Activated naive CD8-positive, alpha-beta T cell treated with anti-CD3 and anti-CD28 coated beads, Interleukin-2, amount 10 ng/mL, durations not matched to agents 7 days and 5 days (primary cell): ENCODE measurements at regions not wholly inside any gene's neighbourhood (a gene's known extent, or its start where the extent isn't known, plus 50 kb on each side); places are given as distances from the start of the nearest gene placed in this dataset.
"Not testable (repeated sequence)": the region's sequence is repeated elsewhere in the genome, so short reads cannot be mapped to it uniquely, and the experiment has no call there.

ENCODE experiments used
- ATAC-seq: fragments of 150-1000 bp; cut with Tn5 transposase; one replicate; pipeline ENCODE4 v1.10.0; 2021; ENCODE audit warnings: low read depth, moderate library complexity
- POLR2A ChIA-PET: fragments of 350-600 bp; sonication (Branson Sonifier 250); formaldehyde crosslinking; loops from one replicate; lab custom pipeline; 2021; ENCODE audit warnings: antibody characterized with exemption; lab: Charles Lee
- DNase-seq: peaks from one replicate; pipeline ENCODE4 v3.0.0; 2021
- H3K27ac Mint-ChIP-seq: one replicate; pipeline ENCODE4 v1.8.0; 2022; ENCODE audit warnings: mild to moderate bottlenecking, mixed read lengths
- H3K27me3 Mint-ChIP-seq: one replicate; pipeline ENCODE4 v1.8.0; 2022; ENCODE audit warnings: mild to moderate bottlenecking, moderate library complexity, mixed read lengths
- H3K36me3 Mint-ChIP-seq: one replicate; pipeline ENCODE4 v1.8.0; 2021; ENCODE audit warnings: mild to moderate bottlenecking, mixed read lengths
- H3K4me1 Mint-ChIP-seq: one replicate; pipeline ENCODE4 v1.8.0; 2021; ENCODE audit warnings: mixed read lengths
- H3K4me3 Mint-ChIP-seq: one replicate; pipeline ENCODE4 v1.8.0; 2022; ENCODE audit warnings: mild to moderate bottlenecking, moderate library complexity, mixed read lengths
- H3K9me3 Mint-ChIP-seq: one replicate; pipeline ENCODE4 v1.8.0; 2021; ENCODE audit warnings: mixed read lengths

- peaks cover 12% of the 10 kb centered on the region for H3K27me3 Mint-ChIP-seq
- DNase-seq (no peak), ATAC-seq (no peak)
- POLR2A ChIA-PET: no interaction called here
- H3K4me1 Mint-ChIP-seq: no peaks in the 10 kb centered on the region
- H3K9me3 Mint-ChIP-seq: peaks cover 3% of the 10 kb centered on the region
- H3K27ac Mint-ChIP-seq: no peak overlapping the region
- H3K36me3 Mint-ChIP-seq: no peaks in the 10 kb centered on the region
- H3K4me3 Mint-ChIP-seq: no peak overlapping the region
Observed at GRCh38 chr5:112569596-112569995, 150.5 kb upstream of the EPB41L4A start.

- H3K4me1 Mint-ChIP-seq: no peaks in the 10 kb centered on the region
- DNase-seq (no peak), ATAC-seq (no peak)
- POLR2A ChIA-PET: no interaction called here
- no peak overlapping the region for H3K4me3 Mint-ChIP-seq
- H3K27ac Mint-ChIP-seq: no peak overlapping the region
- no peaks in the 10 kb centered on the region for H3K36me3 Mint-ChIP-seq
- H3K27me3 Mint-ChIP-seq: peaks cover 9% of the 10 kb centered on the region
- H3K9me3 Mint-ChIP-seq: no peaks in the 10 kb centered on the region
Observed at GRCh38 chr5:112570708-112571444, 151.8 kb upstream of the EPB41L4A start.

- no peaks in the 10 kb centered on the region for H3K9me3 Mint-ChIP-seq
- no peak overlapping the region for H3K4me3 Mint-ChIP-seq
- no peak overlapping the region for H3K27ac Mint-ChIP-seq
- POLR2A ChIA-PET: no interaction called here
- no peaks in the 10 kb centered on the region for H3K4me1 Mint-ChIP-seq
- DNase-seq (no peak), ATAC-seq (no peak)
- peaks cover 6% of the 10 kb centered on the region for H3K27me3 Mint-ChIP-seq
- H3K36me3 Mint-ChIP-seq: no peaks in the 10 kb centered on the region
Observed at GRCh38 chr5:112573441-112573840, 154.4 kb upstream of the EPB41L4A start.

GRCh38 chr5:112574536-112574935, 155.5 kb upstream of the EPB41L4A start:
- H3K27me3 Mint-ChIP-seq: peaks cover 6% of the 10 kb centered on the region
- DNase-seq (no peak), ATAC-seq (no peak)
- POLR2A ChIA-PET: no interaction called here
- H3K9me3 Mint-ChIP-seq: no peaks in the 10 kb centered on the region
- no peaks in the 10 kb centered on the region for H3K36me3 Mint-ChIP-seq
- no peaks in the 10 kb centered on the region for H3K4me1 Mint-ChIP-seq
- H3K27ac Mint-ChIP-seq: no peak overlapping the region
- H3K4me3 Mint-ChIP-seq: no peak overlapping the region

DNA sequence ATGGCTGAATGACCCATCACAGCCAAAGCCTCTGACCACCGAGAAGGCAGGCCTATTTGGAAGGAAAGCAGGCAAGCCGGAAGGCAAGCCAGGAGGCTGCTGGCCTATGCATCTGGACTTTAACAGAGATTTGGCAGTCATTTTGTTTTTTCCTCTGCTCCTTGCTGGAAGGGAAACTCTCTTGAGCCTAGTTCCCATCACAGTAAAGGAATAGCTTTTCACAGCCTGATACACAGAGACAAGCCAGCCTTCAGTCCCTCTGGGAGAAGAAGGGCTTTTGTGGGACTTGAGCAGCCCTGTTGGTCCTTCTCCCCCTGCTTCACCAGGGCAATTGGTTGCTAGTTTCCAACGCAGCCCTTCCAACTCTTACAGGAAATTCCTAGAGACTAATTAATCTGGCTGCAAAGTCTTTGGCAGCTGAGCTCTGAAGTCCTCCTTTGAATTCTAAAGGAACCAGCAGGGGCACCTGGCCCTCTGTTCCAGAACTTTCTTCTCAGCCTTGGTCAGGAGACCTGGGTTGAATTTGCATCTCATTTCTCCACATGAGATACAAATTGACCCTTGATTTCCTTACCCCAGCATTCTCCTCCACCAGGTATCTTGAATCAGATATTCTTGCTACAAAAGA, 157.3 kb upstream of the EPB41L4A start:
- POLR2A ChIA-PET: no interaction called here
- DNase-seq (no peak), ATAC-seq (no peak)
- Mint-ChIP-seq H3K9me3 (no peaks in the 10 kb centered on the region), H3K27ac (no peak overlapping the region), H3K36me3 (no peaks in the 10 kb centered on the region), H3K27me3 (peaks cover 6% of the 10 kb centered on the region), H3K4me3 (no peak overlapping the region), H3K4me1 (no peaks in the 10 kb centered on the region)

GRCh38 chr5:112579599-112580170, 158.0 kb upstream of the APC start:
- Mint-ChIP-seq H3K4me3 (no peak overlapping the region), H3K36me3 (no peaks in the 10 kb centered on the region), H3K9me3 (no peaks in the 10 kb centered on the region), H3K27me3 (no peaks in the 10 kb centered on the region), H3K4me1 (no peaks in the 10 kb centered on the region), H3K27ac (no peak overlapping the region)
- ATAC-seq (no peak), DNase-seq (no peak)
- POLR2A ChIA-PET: no interaction called here

- Mint-ChIP-seq H3K9me3 (no peaks in the 10 kb centered on the region), H3K4me3 (no peak overlapping the region), H3K36me3 (no peaks in the 10 kb centered on the region), H3K27ac (no peak overlapping the region), H3K4me1 (no peaks in the 10 kb centered on the region), H3K27me3 (no peaks in the 10 kb centered on the region)
- POLR2A ChIA-PET: no interaction called here
- no peak for ATAC-seq
- no peak for DNase-seq
Observed at GRCh38 chr5:112581811-112582320, 155.8 kb upstream of the APC start.

- Mint-ChIP-seq H3K4me1 (no peaks in the 10 kb centered on the region), H3K36me3 (no peaks in the 10 kb centered on the region), H3K27ac (no peak overlapping the region), H3K4me3 (no peak overlapping the region), H3K9me3 (no peaks in the 10 kb centered on the region), H3K27me3 (peaks cover 2% of the 10 kb centered on the region)
- DNase-seq: no peak
- ATAC-seq: no peak
- POLR2A ChIA-PET: no interaction called here
Observed at GRCh38 chr5:112583166-112583565, 154.5 kb upstream of the APC start.

GRCh38 chr5:112584781-112585180, 152.9 kb upstream of the APC start:
- Mint-ChIP-seq H3K4me3 (no peak overlapping the region), H3K27ac (no peak overlapping the region), H3K9me3 (no peaks in the 10 kb centered on the region), H3K27me3 (peaks cover 2% of the 10 kb centered on the region), H3K36me3 (no peaks in the 10 kb centered on the region), H3K4me1 (no peaks in the 10 kb centered on the region)
- POLR2A ChIA-PET: no interaction called here
- DNase-seq (no peak), ATAC-seq (no peak)

DNA sequence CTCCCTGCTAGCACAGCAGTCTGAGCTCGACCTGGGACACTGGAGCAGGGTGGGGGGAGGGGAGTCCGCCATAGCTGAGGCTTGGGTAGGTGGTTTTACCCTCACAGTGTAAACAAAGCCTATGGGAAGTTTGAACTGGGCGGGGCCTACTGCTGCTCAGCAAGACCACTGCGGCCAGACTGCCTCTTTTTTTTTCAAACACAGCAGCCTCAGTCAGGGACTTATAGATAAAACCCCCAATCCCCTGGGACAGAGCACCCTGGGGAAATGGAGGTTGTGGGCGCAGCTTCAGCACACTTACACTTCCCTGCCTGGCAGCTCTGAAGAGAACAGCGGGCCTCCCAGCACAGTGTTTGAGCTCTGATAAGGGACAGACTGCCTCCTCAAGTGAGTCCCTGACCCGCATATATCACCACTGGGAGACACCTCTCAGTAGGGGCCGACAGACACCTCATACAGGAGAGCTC, 151.1 kb upstream of the APC start:
- no peaks in the 10 kb centered on the region for H3K9me3 Mint-ChIP-seq
- POLR2A ChIA-PET: no interaction called here
- H3K4me3 Mint-ChIP-seq: no peak overlapping the region
- no peaks in the 10 kb centered on the region for H3K36me3 Mint-ChIP-seq
- peaks cover 4% of the 10 kb centered on the region for H3K27me3 Mint-ChIP-seq
- no peak overlapping the region for H3K27ac Mint-ChIP-seq
- ATAC-seq (no peak), DNase-seq (no peak)
- no peaks in the 10 kb centered on the region for H3K4me1 Mint-ChIP-seq

DNA sequence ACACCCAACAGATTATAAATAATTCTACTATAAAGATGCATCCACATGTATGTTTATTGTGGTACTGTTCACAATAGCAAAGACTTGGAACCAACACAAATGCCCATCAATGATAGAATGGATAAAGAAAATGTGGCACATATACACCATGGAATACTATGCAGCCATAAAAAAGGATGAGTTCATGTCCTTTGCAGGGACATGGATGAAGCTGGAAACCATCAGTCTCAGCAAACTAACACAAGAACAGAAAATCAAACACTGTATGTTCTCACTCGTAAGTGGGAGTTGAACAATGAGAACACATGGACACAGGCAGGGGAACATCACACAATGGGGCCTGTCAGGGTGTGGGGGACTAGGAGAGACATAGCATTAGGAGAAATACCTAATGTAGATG, 146.8 kb upstream of the APC start:
- H3K9me3 Mint-ChIP-seq, POLR2A ChIA-PET, ATAC-seq, H3K27ac Mint-ChIP-seq, H3K36me3 Mint-ChIP-seq, H3K27me3 Mint-ChIP-seq, H3K4me1 Mint-ChIP-seq, H3K4me3 Mint-ChIP-seq, DNase-seq: not testable (repeated sequence)

- POLR2A ChIA-PET: interaction anchor here (0.6 kb wide), 1 partner anchor 607 kb away, joined by 3 read pairs; no protein-coding TSS in a partner anchor
- DNase-seq: no peak
- Mint-ChIP-seq H3K27me3 (peaks cover 13% of the 10 kb centered on the region), H3K9me3 (no peaks in the 10 kb centered on the region), H3K27ac (no peak overlapping the region), H3K4me3 (no peak overlapping the region), H3K4me1 (no peaks in the 10 kb centered on the region), H3K36me3 (no peaks in the 10 kb centered on the region)
- no peak for ATAC-seq
Observed at GRCh38 chr5:112594095-112594850, 143.4 kb upstream of the APC start.

DNA sequence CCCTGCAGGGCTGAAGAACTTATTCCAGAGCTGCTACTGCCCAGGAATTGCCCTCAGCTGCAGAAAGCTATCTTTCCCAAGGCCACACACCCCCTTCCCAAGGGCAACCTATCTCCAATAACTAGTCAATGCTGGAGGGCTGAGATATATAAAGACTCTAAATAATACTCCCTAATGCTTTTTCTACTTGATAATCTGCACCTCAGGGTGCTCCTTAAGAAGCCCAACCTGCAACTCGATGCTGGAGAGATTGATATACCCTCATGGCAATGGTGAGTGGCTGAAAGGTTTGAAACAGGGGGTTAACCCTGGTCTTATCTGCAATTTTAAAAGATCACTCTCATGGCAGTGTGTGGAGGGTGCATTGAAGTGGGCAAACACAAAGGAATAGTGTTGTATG, 142.7 kb upstream of the APC start:
- H3K27ac Mint-ChIP-seq: no peak overlapping the region
- H3K4me1 Mint-ChIP-seq: no peaks in the 10 kb centered on the region
- peaks cover 13% of the 10 kb centered on the region for H3K27me3 Mint-ChIP-seq

More for the DNA sequence above, 142.7 kb upstream of the APC start:
- DNase-seq (no peak), ATAC-seq (no peak)
- H3K36me3 Mint-ChIP-seq: no peaks in the 10 kb centered on the region
- H3K9me3 Mint-ChIP-seq: no peaks in the 10 kb centered on the region
- POLR2A ChIA-PET: no interaction called here
- no peak overlapping the region for H3K4me3 Mint-ChIP-seq
